Upper lobe of left lung (tissue), 4 donors: ENCODE measurements at regions not wholly inside any gene's neighbourhood (a gene's known extent, or its start where the extent isn't known, plus 50 kb on each side); places are given as distances from the start of the nearest gene placed in this dataset.

Source experiments
- POLR2A ChIP-seq, 4 donors: fragments of 450-650 bp; IDR thresholded peaks; one replicate each; pipeline ENCODE4 v1.5.1; 2016 to 2017; ENCODE audit warnings: antibody characterized with exemption in 4 of 4, mild to moderate bottlenecking in 2 of 4
- TF ChIP-seq, protein P1 (sequence below), 6 experiments: fragments of 450-650 bp in 4 of 6; fragments of 200-600 bp in 2 of 6; sonication (generic) in 2 of 6; IDR thresholded peaks; one replicate each; pipeline ENCODE4 v1.5.1; 2016 to 2019; ENCODE audit warnings: antibody characterized with exemption in 6 of 6

DNA sequence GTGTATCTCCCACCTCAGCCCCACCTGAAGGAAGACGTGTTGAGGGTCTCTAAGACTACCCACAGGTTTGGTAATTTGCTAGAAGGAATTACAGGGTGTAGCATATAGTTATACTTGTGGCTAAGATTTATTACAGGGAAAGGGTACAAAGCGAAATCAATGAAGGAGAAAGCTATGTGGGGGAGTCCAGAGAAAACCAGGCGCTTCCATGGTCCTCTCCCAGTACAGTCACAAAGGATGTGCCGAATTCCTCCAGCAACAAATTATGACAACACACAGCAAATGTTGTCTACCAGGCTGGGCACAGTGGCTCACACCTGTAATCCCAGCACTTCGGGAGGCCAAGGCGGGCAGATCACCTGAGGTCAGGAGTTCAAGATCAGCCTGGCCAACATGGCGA lies 64.1 kb upstream of the TGM3 start:
- TF ChIP-seq POLR2A (IDR thresholded peaks at IDR 0.05) = no peak
- TF ChIP-seq, protein P1, sequence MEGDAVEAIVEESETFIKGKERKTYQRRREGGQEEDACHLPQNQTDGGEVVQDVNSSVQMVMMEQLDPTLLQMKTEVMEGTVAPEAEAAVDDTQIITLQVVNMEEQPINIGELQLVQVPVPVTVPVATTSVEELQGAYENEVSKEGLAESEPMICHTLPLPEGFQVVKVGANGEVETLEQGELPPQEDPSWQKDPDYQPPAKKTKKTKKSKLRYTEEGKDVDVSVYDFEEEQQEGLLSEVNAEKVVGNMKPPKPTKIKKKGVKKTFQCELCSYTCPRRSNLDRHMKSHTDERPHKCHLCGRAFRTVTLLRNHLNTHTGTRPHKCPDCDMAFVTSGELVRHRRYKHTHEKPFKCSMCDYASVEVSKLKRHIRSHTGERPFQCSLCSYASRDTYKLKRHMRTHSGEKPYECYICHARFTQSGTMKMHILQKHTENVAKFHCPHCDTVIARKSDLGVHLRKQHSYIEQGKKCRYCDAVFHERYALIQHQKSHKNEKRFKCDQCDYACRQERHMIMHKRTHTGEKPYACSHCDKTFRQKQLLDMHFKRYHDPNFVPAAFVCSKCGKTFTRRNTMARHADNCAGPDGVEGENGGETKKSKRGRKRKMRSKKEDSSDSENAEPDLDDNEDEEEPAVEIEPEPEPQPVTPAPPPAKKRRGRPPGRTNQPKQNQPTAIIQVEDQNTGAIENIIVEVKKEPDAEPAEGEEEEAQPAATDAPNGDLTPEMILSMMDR (IDR thresholded peaks at IDR 0.05) = no peak
